Activated naive CD4-positive, alpha-beta T cell (primary cell): ENCODE measurements at regions not wholly inside any gene's neighbourhood (a gene's known extent, or its start where the extent isn't known, plus 50 kb on each side); places are given as distances from the start of the nearest gene placed in this dataset.
"Not testable (repeated sequence)": the region's sequence is repeated elsewhere in the genome, so short reads cannot be mapped to it uniquely, and the experiment has no call there.

Source experiments
- DNase-seq, 4 experiments: peaks; one replicate each; lab custom pipeline; 2025; lab: John Stamatoyannopoulos, UW

DNA sequence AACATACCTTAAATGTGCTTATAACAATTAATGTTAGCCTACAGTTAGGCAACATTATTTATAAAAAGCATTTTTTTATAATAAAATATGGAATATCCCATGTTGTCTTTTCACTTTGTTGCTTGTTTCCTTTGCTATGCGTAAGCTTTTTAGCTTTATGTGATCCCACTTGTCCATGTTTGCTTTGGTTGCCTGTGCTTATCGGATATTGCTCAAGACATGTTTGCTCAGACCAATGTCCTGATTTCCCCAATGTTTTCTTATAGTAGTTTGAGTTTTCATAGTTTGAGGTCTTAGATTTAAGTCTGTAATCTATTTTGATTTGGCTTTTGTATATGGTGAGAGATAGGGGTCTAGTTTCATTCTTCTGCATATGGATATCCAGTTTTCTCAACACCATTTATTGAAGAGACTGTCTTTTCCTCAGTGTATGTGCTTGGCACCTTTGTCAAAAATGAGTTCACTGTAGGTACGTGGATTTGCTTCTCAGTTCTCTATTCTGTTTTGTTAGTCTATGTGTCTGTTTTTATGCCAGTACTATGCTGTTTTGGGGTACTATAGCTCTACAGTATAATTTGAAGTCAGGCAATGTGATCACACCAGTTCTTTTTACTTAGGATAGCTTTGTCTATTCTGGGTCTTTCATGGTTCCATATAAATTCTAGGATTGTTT, 592.7 kb upstream of the SEMA6D start:
- DNase-seq: no peak

DNA sequence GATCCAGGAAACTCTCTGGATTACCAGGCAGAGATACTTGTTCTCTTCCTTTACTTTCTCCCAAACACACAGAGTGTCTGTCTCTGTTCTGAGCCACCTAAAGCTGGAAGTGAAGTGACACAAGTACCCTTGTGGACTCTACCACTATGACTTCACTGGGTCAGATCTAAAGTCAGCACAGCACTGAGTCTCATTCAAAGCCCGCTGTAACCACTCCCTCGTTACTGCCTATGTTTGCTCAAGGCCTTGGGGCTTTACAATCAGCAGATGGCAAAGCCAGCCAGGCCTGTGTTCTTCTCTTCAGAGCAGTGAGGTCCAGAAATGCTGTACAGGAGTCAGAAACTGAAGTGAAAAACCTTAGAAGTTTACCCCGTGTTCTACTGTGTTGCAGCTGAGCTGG, 588.3 kb upstream of the SEMA6D start:
- DNase-seq: no peak

DNA sequence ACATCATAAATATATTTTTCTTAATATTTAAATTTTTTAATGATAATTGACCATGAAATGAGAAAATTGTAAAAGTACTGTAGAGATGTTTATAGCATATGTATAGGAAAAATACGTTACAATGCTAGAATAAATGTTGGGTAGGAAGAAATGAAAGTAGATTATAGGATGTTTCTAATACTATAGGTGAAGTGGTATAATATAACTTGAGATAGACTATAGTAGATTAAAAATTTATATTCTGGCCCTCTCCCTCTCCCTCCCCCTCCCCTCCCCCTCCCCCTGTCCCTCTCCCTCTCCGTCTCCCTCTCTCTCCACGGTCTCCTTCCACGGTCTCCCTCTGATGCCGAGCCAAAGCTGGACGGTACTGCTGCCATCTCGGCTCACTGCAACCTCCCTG, 585.9 kb upstream of the SEMA6D start:
- not testable (repeated sequence) for DNase-seq

DNA sequence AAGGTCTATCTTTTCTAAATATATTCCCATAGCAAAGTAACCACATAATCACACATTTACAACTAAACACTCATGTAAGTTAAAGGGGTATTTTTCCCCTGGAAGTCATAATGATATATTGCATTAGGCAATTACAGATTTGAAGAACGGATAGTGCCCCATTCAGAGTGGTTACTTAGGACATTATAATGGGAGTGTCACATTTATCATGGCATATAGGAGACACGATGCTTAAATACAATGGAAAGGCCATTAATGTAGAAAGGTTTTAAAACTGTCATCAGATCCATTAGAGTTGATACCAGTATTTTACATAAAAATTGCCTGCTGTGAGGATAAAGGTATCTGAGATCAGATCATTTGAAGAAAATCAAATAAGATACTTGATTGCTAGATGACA, 582.0 kb upstream of the SEMA6D start:
- no peak for DNase-seq

DNA sequence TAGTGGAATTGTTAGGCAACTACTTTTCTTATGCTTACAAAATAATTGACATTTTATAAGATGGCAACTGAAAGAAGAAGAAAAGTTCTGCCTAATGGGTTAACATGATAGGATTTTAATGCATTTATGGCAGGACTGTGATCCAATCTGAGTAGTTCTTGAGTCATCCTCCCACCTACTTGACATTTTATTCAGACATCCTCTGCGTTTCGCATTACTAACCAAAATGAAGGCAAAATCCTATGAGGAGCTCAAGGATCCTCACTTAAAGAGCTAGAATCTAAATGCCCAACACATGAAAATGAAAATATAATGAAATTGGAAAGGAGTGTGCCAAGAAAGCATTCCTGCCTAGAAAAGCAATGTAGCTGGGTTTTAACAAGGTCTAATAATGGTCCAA, 581.1 kb upstream of the SEMA6D start:
- no peak for DNase-seq

DNA sequence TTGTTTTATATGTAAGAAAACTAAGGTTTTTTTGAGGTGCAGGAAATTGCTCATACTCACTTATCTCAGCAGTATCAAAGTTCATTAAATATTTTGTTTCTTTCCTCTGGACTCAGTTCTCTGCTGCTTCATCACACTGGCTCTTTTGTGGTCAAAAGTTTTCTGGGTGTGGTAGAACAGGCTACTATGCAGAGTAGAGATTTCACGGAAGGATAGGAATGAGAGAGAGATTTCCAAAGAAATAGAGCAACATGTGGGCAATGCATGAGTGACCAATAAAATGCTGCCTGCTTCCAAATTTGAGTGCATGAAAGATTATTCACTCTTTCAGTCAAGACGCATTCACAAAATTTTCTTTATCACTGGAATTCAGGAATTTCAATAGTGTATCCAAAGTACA, 577.3 kb upstream of the SEMA6D start:
- DNase-seq: no peak

DNA sequence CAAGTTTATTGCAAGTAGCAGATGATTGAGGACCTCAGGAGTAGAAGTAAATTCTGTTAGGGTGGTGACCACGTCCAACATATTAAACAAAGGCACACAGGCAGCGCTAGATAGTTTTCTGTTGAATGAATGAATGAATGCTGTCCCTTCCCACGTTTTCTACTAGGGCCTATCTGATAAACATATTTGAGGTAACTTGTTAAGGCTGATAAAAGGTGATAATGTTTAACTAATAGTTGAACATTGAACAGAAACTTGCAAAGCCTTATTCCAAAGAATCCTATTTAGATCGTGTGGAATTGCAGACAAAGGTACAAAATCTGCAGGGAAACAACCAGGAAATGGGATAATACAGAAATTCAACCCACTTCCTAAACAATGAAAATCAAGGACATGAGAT, 559.5 kb upstream of the SEMA6D start:
- DNase-seq: no peak

DNA sequence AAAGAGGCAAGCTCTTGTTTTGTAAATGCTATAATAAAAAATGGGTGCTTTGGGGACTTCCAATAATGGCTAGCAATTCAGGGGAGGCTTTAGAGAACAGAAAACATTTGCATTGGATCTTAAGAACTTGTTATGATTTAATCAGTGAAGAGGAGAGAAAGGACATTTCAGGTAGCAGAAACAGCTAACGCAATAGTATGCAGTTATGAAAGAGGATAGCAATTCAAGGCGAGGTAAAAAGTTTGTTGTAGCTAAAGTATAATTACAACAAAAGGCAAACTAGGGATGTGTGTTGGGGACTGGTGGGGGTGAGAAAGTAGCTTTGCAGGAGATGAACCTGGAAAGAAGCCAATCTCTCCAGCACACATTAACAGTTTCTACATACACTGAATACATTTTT, 558.7 kb upstream of the SEMA6D start:
- no peak for DNase-seq

DNA sequence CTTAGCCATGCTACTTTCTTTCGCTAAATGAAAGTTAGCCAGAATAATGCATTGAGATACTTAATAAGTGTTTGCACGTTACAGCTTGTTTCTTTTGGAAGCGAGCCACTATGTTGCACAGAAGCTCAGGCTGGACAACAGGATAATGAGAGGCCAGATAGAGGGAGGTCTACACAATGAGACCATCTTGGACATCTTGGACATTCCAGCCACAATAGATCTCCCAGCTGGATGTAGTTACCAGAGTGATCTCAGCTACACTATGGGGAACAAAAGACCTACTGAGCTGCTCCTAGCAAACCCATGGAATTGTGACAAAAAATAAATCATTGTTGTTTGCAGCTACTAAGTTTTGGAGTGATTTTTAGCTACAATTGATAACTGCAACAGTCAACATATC, 540.1 kb upstream of the SEMA6D start:
- DNase-seq: no peak

DNA sequence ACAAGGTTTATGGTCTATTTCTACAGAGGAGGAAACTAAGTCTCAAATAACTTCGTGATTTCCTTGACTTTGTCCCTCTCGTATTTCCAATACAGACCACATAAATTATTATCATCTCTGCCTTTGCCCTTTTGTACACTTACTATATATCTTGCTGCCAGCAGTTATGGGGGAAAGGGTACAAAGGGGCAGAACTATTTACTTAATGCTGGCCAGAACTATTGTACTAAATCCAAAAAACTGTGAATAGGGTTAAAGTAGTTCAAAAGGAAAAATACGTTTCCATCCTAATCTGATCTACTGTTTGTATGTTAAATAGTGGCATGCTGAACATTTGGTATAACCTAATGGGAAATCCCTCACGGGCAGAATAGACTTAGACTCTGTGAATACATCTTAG, 537.3 kb upstream of the SEMA6D start:
- DNase-seq: no peak

DNA sequence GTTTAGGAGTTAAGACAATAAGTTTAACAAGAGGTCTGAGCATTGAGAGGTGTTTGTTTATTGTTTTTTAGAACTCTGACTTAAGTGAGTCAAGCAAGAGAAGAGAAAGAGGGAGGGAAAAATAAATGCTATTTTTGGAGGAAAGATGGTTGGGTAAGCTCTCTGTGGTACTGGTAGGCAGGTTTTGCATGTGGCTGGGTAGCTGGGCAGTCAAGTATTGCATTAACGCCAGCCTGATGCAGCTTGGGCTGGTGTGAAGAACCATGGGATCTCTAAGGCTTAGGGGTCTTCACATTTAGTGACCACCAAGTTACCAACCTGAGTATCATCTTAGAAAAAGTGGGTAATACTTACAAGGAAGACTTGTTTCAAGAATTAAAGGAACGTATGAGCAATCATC, 534.5 kb upstream of the SEMA6D start:
- no peak for DNase-seq

DNA sequence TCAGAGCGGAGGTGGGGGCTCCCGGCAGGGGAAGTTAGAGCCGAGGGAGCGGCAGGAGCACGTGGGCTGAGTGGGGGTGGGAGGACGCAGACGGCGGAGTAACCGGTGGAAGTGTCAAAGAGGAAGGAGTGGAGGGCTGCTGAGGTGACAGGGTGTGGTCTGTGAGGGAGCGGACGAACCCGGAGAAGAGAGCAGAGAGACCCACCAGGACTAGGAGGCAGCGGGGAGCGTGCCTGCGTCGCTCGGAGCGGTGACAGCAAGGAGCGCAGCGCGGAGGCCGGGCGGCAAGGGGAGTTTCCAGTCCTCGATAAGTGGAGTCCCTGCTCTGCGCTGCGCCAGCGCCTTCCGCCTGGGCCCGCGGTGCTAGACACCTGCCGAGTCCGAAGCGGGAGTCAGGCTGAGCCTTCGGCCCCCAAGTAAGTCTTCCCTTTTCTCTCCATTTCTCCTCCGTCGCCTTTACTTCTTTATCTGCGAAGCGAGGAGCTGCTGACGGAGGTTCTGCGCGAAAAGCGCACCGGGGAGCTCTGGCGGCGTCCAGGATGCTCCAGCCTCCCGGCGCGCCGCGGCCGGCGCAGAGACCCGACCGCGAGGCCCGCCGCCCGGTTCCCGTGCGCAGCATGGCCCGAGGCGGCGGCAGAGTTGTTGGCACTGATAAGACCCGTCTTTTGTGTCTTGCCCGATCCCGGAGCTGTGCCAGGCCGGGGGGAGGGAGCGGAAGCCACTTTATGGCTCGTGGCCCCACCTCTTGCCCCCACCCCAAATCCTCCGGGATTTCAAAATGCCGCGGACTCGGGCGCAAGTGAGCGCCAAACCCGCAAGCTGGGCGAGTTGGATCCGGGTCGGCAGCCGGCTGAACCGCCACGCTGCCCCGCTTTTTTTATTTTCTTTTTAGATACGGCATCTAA, 533.0 kb upstream of the SEMA6D start:
- no peak for DNase-seq

DNA sequence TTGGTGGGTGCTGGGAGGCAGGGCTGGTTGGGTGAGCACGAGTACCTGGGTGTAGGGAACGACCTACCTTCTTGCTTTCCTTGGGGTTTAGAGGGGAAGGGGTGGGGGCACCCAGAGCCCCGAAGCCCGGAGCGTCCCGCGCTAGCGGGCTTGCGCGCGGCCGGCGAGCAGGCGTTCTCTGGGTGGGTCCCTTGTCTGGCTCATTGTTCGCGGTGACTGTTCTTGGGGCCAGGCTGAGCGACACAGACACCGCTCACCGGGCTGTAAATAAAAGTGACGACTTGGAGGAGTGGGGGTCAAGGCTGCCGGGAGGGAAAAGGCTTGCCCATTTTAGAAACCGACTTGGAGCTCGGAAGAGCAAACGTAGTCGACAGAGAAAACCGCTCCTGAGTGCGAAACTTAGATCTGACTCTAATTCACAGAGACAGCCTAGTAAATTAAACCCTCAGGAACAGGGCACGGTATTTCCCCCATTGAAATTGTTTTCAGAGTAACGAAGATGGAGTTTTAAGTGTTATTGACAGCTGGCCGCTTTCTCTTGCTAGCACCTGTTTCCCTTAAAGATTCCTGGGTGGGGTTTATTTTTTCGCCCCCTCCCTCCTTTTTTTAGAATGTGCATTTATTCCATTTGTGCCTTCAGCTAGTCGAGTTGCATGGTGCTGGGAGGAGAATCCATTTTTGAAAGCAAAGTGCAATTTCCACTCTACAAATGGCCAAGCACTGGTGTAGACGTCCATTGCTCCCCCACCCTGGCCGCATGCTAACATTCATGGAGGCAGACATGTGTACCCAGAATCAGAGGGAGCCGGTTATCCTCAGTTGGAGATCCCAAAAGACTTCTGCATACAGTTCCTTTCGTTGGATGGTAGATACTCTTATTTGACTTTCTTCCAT, 532.1 kb upstream of the SEMA6D start:
- no peak for DNase-seq

DNA sequence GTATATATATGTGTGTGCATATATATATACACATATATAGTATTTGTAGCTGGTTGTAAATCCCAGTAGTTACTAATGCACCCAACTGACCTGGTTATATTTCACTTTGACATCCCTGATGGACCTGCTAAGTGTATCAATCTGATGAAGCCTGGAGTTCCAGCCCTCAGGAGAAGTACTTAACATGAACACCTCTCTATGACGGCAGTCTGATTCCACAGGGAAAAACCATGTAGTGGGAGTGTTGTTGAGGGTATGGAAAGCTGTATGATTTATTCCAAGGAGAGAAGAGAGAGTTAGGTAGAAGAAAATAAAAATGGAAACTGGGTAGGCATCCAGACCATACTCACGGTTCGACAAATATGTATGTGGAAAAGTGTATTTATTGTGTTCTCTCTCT, 531.2 kb upstream of the SEMA6D start:
- no peak for DNase-seq

DNA sequence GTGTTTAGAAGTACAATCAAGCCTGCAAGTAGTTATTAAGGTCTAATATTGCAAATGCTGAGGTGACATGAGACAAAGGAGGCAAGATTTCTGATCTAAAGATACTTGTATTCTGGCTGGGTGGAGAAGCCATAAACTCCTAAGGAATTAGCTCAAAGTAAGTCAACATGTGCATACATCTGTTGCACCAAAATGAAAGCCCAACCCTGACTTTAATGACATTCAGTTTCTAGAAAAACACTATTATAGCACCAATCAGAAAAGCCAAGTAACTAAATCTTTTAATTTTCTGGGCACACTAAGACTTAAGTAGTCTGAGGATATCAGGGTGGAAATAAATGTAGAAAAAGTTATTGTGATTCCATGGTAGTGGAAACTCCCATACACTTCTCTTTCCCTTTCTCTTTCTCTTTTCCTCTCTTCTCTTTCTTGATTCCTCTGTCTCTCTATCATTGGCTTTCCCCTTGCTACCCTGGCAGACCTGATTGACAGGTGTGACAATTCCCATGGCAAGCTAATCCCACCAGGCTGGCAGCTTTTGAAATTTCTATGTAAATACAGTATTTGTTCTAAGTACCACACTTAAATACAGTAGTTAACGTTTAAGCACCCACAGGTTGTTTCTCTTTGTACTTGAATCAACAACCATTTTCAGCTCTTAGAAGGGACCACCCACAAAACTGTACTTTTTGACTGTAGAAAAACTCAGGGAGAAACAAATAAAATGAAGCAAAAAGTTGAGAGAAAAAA, 528.4 kb upstream of the SEMA6D start:
- DNase-seq: no peak

DNA sequence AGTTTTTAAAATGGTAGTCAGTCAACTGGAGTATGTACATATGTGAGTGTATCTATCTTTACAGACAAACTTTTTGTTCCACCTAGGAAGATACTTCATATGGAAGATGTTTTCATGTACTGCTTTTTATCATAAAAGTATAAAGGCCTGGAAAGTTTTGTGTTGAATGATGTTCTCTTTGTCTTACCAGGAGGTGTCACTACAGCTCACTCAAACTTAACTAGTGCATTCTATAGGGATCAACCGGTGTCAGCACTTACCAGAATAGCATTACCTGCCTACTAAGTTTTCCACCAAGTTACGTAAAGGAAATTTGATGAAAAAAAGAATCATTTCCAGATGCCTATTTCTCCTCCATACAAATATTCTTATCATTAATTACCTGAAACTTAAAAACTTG, 522.6 kb upstream of the SEMA6D start:
- no peak for DNase-seq

DNA sequence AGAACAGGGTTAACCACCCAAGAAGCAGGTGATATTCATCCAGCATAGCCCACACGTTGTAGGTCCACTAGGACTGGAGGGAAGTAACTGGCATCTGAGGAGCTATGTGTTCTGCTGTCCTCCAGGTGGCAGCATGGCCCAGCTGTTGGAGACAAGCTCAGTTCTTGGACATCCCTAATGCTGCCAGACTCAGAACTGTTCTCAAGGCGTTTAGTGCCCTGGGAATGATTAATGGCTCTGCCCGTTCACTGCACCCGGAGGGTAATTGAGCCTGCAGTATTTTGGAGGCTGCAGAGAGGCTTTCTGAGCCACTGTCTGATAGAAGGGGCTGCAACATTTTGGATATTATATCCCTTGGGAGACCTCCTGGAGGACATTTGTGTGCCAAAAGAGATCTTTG, 521.3 kb upstream of the SEMA6D start:
- no peak for DNase-seq

DNA sequence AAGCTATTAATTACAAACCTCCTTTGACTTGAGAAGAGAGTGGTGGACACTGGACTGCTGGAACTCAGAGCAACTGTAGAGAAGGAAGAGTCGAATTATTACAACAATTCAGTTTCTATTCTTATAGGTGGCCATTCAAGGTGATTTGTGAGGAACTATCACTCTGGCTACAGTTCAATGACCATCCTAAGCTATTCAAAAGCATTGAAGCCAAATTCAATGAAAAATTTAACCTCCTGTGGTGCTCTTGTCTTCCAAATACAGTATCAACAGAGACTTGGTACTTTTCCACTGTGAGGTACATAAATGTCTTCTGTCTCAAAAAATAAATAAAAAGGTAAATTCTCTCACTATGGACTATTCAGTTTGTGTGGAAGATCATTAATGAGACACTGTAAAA, 513.3 kb upstream of the SEMA6D start:
- DNase-seq: no peak

DNA sequence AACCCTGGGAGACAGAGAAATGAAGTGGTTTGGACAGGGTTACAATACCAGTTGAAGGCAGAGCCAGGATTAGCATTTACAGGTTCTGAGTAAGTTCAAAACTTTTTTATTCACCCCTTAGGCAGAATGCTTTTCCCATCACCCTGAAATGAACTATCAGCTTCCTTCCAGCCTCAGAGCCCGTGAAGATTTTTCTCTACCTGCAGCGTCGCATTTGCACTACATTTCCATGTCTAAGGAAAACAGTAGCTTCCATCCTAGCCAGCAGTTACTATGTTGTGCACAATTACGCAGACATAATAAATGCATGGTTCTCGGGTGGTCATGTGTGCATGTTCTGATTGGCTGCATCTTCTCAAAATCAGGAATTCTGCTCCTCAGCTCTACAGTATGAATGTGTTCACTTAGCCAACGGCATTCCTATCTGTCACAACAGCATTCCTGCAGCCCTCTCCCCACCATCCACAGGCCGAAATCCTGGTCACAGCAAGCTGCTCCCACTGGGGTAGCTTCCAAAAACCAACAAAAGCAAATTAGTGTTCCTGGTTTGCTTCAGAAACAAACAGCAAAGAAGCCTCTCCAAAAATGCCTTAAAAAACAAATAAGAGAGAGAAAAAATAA, 510.8 kb upstream of the SEMA6D start:
- DNase-seq: no peak

DNA sequence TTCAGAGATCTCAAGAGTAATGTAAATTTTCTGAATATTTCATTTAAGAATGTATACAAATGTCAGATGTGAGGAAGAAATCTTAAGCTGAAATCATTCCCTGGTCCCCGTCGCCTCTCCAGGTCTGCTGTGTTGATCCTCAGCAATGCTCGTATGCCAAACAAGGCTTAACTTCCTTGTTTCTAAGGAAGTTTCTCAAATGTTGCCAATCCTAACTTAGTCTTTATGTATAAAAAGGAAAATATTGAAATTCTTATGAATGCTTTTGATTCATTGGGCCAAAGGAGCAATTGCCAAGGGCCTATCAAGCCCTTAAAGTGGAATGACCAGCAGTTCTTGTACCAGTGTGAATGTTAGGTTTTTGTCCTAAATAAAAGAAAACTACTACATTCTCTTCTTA, 507.7 kb upstream of the SEMA6D start:
- no peak for DNase-seq

DNA sequence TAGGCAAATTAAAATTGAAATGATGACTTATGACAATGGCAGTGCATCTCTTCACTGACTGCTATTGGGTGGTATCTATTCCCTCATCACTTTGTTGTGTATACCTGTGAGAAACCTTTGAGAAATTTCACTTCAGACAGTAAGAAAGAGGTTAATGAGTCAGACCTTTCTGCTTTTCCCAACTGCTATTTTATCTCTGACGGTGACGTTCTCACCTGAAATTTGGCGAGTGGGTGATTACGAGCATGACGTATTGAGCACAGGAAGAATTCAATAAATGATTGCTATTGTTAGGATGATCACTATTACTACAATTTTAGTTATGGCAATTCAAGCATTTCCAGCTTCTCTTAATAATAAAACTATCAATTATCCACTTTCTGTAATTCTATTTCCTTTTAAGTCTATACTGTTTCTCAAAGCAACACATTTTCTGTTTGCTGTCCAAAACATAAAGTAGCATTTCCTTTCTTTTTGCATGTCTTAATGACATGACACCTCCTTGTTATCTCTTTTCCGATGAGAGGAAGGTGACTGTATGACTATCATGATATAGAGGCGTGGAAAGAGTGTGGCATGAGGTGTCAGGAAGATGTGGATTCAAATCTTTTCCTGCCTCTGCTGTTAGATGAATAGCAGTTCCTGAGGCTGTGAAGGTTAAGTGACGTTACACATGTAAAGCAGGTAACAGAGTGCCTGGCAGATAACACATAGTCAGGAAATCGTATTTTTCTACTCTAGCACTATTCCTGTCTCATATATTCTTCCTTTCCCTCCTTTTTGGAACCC, 504.9 kb upstream of the SEMA6D start:
- no peak for DNase-seq
